NAMALWA (cell line): ENCODE measurements at regions not wholly inside any gene's neighbourhood (a gene's known extent, or its start where the extent isn't known, plus 50 kb on each side); places are given as distances from the start of the nearest gene placed in this dataset.
A peak's percentile ranks its signal among the peaks of the same experiment; 100 is the strongest.
"Not testable (repeated sequence)": the region's sequence is repeated elsewhere in the genome, so short reads cannot be mapped to it uniquely, and the experiment has no call there.

Experiments used
- DNase-seq: peaks from one replicate; pipeline ENCODE4 v3.0.0-alpha.2; 2015; ENCODE audit warnings: low spot score

GRCh38 chr3:106317141-106318055 is 448.6 kb upstream of the CBLB start:
- DNase-seq: no peak

DNA sequence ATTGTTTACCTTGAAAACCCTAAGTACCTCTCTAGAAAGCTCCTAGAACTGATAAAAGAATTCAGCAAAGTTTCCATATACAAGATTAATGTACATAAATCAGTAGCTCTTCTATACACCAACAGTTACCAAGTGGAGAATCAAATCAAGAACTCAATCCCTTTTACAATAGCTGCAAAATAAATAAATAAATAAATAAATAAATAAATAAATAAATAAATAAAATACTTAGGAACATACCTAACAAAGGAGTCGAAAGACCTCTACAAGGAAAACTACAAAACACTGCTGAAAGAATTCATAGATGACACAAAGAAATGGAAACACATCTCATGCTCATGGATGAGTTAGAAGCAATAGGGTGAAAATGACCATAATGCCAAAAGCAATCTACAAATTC is 452.6 kb upstream of the CBLB start:
- DNase-seq: not testable (repeated sequence)

DNA sequence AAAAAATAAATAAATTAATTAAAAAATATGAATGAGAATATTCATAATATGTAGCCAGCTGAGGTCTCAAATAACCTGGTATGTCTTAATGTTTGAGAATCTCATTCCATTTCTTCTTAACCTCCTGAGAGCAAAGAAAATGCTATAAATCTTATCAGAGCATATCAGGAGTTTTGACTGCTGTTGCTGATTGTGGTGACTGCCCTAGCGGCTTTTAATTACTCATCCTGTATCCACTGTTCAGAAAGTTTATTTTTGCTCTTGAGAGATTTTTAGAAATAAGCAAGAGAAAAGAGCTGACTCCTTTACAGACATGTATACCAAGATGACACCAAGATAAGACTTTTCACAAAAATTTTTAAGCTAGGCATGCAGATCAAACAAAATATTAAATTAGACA is 454.8 kb upstream of the CBLB start:
- no peak for DNase-seq

DNA sequence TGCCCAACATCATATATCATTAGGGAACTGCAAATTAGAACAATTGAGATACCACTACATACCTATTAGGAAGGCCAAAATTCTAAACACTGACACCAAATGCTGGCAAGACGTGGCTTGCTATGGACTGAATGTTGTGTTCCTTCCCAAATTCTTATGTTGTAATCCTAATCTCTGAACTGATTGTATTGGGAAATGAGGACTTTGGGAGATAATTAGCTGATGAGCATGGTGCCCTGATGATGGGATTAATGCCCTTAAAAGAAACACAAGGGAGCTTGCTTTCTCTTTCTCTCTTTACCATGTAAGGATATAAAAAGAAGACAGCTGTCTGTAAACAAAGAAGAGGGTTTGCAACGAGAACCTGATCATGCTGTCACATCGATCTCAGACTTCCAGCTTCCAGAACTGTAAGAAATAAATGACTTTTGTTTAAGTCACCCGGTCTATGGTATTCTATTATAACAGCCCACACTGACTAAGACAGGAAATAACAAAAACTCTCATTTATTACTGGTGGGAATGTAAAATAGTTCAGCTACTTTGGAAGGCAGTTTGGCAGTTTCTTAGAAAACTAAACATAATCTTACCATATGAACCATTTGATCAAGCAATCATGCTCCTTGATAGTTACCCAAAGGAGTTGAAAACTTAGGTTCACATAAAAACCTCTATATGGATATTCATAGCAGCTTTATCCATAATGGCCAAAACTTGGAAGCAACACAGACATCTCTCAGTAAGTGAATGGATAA is 458.3 kb upstream of the CBLB start:
- DNase-seq: no peak

DNA sequence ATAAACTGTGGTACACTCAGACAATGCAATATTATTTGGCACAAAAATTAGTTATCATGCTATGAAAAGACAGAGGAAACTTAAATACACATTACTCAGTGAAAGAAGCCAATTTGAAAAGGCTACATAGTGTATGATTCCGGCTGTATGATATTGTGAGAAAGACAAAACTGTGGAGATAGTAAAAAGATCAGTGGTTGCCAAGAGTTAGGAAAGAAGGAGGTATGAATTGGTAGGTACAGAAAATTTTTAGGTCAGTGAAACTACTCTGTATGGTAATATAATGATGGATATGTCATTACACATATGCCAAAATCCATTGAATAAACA is 458.8 kb upstream of the CBLB start:
- no peak for DNase-seq

- no peak for DNase-seq
These were observed 459.4 kb upstream of the CBLB start for GRCh38 chr3:106328224-106328623.

DNA sequence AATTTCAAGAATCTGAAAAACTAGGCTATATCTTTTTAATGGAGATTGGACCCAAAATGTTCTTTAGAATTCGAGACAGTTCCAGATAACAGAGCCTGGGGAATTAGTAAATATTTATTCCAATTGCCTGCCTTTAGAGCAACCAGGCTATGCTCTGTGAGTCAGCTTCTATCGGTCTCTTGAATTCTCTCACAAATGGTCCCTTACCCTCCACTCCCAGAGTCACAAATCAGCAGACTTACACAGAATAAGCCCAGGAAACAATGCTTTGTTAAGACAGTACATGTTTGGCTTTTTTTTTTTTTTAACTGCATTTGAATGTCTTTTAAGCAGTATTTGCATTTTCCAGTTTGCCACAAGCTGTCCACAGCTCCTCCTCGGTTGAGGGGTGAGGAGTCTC is 460.7 kb upstream of the CBLB start:
- DNase-seq: peak; percentile 2

DNA sequence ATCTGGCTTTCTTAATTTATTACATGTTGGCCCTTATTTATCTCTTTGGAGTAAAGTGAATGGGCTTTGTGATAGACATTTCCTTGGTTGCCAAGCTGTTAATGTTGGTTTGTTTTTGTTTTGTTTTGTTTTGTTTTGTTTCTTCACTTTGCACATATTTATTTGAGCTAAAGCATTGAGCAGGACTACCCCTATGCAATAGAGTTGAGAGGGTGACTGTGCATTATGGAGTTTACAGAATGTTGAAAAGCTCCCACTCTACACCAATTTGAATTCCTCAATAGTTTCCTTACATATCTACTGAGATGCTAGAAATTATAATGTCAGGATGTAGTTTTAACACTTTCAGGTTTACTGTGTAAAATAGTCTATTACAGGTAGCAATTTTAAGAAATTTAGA is 462.8 kb upstream of the CBLB start:
- DNase-seq: no peak

- DNase-seq: no peak
These were observed 463.3 kb upstream of the CBLB start for GRCh38 chr3:106332129-106332528.

DNA sequence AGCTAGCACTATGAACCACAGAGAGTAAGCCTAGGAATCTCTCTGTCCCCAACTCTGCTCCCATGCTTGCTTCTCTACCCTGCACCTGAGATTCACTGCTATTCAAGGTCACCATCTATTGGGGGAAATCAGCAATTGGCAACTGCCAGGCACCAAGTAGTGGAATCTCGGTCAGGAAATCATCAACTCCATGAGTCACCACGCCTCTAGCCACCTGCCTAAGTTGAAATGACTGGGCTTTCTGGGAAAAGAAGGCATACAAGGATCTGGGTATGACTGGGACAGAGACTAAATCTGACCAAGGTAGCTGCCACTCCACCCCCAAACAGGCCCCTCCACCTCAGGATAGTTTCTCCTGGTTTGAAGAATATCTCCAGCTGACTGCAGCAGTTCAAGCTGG is 464.1 kb upstream of the CBLB start:
- no peak for DNase-seq

- no peak for DNase-seq
These were observed 465.3 kb upstream of the CBLB start for GRCh38 chr3:106333911-106334618.

DNA sequence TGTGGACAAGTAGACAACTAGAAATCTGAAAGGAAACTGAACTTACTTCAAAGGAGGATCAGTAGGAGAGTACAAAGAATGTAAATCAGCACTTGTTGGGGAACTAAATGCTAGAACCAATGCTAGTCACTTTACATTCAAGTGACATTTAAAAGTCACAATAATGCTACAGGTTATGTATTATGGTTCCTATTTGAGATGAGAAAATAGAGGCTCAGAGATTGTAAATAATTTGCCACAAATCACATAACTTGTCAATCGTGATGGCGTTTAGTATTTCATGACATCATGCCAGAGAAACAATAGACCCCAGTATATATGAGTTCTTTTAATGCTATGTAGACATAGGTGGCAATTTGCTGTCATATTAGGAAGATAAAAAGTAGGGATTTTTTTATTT is 467.8 kb upstream of the CBLB start:
- no peak for DNase-seq

DNA sequence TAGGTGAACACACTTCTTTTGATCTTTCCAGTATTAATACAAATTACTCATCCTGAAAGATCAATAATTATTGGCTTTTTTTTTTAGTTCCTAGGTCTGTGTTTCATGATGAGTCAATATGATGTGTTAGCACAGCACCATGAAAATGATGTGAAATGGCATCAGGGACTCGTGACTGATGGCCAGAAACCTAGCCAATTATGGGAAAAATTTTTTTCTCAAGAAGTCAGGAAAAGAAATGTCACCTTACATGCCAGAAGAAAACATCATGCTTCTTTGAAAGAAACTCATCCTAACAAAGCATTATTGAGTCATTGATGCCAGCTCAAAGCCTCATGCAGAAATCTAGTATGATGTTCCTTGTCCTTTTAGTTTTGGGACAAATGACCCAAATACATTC is 468.3 kb upstream of the CBLB start:
- DNase-seq: no peak

- DNase-seq: no peak
These were observed 469.9 kb upstream of the CBLB start for GRCh38 chr3:106338582-106339214.

GRCh38 chr3:106339551-106339950 is 470.7 kb upstream of the CBLB start:
- no peak for DNase-seq

DNA sequence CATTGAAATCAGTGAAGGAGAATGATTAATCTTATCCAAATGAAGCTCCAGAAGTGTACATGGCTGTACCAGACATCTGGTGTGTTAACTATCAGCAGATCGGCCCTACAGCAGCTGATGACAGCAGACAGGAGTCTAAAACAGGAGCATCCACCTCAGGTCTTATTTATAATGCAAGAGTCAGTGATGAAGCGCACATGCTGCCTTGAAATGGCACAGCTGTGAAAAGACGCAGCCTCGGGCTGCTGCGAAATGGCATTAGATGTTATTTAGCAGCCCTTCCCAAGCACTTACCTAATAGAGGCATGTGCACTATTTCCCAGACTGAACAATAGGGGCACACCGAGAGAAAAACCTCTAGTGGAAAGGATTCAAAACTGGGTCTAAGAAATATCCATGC is 472.3 kb upstream of the CBLB start:
- no peak for DNase-seq

DNA sequence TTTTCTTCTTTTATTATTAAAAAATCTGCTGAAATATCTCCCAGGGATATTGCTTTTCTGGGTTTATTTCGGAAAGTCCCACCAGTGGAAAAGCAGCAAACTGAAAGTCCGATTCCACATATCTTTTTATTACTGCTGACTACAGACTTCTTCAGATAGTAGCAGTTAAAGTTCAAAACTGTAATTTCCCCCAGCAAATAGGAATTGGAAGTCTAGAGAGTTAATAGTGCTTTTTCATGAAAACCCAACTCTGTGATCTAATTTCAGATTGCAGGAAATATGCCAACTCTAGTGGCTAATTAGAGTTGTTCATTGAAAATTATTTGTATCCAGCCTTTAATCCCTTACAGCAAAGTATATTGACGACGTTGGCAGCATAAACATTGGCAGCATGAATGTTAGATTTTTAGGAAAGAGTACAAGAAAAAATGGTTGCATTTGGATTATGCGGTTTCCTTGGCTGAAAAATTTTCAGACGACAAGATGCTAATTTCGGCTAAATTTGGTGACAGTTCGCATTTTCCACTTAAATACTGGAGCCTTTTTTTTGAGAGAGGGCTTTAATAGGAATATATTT is 472.9 kb upstream of the CBLB start:
- DNase-seq: no peak

- DNase-seq: no peak
These were observed 473.6 kb upstream of the CBLB start for GRCh38 chr3:106342386-106342785.

- no peak for DNase-seq
These were observed 475.0 kb upstream of the CBLB start for GRCh38 chr3:106343811-106344210.

DNA sequence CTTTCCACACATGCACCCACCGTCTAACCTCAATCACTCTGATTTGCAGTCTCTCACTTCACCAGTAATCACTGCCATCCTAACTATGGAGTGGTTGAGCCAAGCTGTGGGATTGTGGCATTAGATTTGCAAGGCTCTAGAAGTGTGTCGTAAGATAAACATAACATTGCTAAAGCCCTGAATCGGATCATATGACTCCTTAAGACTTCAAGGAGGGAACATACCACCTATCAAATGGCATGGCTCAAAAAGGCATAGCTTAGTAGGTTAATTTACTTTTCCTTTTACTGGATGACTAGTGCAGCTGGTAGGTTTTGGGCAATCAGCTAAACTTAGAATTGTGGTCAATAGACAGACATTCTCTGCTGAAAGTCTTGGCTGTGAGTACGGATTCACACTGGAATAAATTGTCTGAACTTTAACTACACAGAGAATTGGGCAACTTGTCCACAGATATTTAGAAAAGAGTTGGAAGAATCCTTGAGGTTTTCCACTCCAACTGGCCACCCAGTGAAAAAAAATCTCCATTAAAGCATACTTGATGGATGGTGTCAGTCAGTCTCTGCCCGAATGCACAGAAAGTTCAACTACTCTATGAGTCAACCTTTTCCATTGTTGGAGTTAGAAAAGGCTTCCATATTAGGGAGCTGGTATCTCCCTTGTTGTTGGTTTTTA is 476.7 kb upstream of the CBLB start:
- DNase-seq: no peak

GRCh38 chr3:106347350-106347749 is 478.5 kb upstream of the CBLB start:
- DNase-seq: no peak
